ENCODE measurements at regions not wholly inside any gene's neighbourhood (a gene's known extent, or its start where the extent isn't known, plus 50 kb on each side); places are given as distances from the start of the nearest gene placed in this dataset.

GRCh38 chr12:25868193-25868592, 90.3 kb upstream of the RASSF8 start:
- TF ChIP-seq POLR2AphosphoS5 (IDR thresholded peaks at IDR 0.05; ENCODE audit: low read depth, low read length) (no peak), TAF1 (IDR thresholded peaks at IDR 0.05; ENCODE audit: borderline replicate concordance, insufficient read depth, low read length) (no peak), SIN3A (IDR thresholded peaks at IDR 0.05; ENCODE audit: borderline replicate concordance, insufficient read depth, low read length) (no peak), REST (IDR thresholded peaks at IDR 0.05; ENCODE audit: insufficient read depth in 1 of 2, low read depth in 2 of 2, low read length in 2 of 2) (no peak), FOXP2 (optimal IDR thresholded peaks at IDR 0.05; ENCODE audit: borderline replicate concordance, extremely low read depth, extremely low read length, insufficient read depth) (no peak)

GRCh38 chr12:25872137-25872536, 86.3 kb upstream of the RASSF8 start:
- TF ChIP-seq REST (IDR thresholded peaks at IDR 0.05; ENCODE audit: insufficient read depth in 1 of 2, low read depth in 2 of 2, low read length in 2 of 2) (no peak), POLR2AphosphoS5 (IDR thresholded peaks at IDR 0.05; ENCODE audit: low read depth, low read length) (no peak)

- TF ChIP-seq POLR2AphosphoS5 (IDR thresholded peaks at IDR 0.05; ENCODE audit: low read depth, low read length) (no peak), FOXP2 (optimal IDR thresholded peaks at IDR 0.05; ENCODE audit: borderline replicate concordance, extremely low read depth, extremely low read length, insufficient read depth) (no peak), REST (IDR thresholded peaks at IDR 0.05; ENCODE audit: insufficient read depth in 1 of 2, low read depth in 2 of 2, low read length in 2 of 2) (no peak), SIN3A (IDR thresholded peaks at IDR 0.05; ENCODE audit: borderline replicate concordance, insufficient read depth, low read length) (no peak), TAF1 (IDR thresholded peaks at IDR 0.05; ENCODE audit: borderline replicate concordance, insufficient read depth, low read length) (no peak)
Observed at GRCh38 chr12:25875661-25876060, 82.8 kb upstream of the RASSF8 start.

- no peak for TF ChIP-seq FOXP2 (optimal IDR thresholded peaks at IDR 0.05; ENCODE audit: borderline replicate concordance, extremely low read depth, extremely low read length, insufficient read depth)
- TF ChIP-seq REST (IDR thresholded peaks at IDR 0.05; ENCODE audit: insufficient read depth in 1 of 2, low read depth in 2 of 2, low read length in 2 of 2): no peak
- TF ChIP-seq SIN3A (IDR thresholded peaks at IDR 0.05; ENCODE audit: borderline replicate concordance, insufficient read depth, low read length): no peak
- TF ChIP-seq POLR2AphosphoS5 (IDR thresholded peaks at IDR 0.05; ENCODE audit: low read depth, low read length): no peak
- TF ChIP-seq TAF1 (IDR thresholded peaks at IDR 0.05; ENCODE audit: borderline replicate concordance, insufficient read depth, low read length): no peak
Observed at GRCh38 chr12:25876383-25877045, 82.0 kb upstream of the RASSF8 start.

GRCh38 chr12:25877446-25877845, 81.0 kb upstream of the RASSF8 start:
- TF ChIP-seq FOXP2 (optimal IDR thresholded peaks at IDR 0.05; ENCODE audit: borderline replicate concordance, extremely low read depth, extremely low read length, insufficient read depth): no peak
